Choroid plexus epithelial cell (primary cell): ENCODE measurements at regions not wholly inside any gene's neighbourhood (a gene's known extent, or its start where the extent isn't known, plus 50 kb on each side); places are given as distances from the start of the nearest gene placed in this dataset.
"Not testable (repeated sequence)": the region's sequence is repeated elsewhere in the genome, so short reads cannot be mapped to it uniquely, and the experiment has no call there.

ENCODE experiments used
- DNase-seq: peaks from one replicate; pipeline ENCODE4 v3.0.0-alpha.2; 2010; ENCODE audit warnings: low read depth
- H3K4me3 ChIP-seq: 2 replicates; pipeline ENCODE4 v1.5.1; 2011; ENCODE audit warnings: low read depth, mild to moderate bottlenecking, control low read depth, low read length, moderate library complexity
- CTCF ChIP-seq: conservative IDR thresholded peaks from 2 replicates; pipeline ENCODE4 v1.5.1; 2011; ENCODE audit warnings: low read depth, mild to moderate bottlenecking, control low read depth, inconsistent platforms, low read length, moderate library complexity

- no peak for DNase-seq
- no peak overlapping the region for H3K4me3 ChIP-seq
- TF ChIP-seq CTCF: no peak
These were observed 198.6 kb upstream of the PZP start for GRCh38 chr12:9406564-9407424.

GRCh38 chr12:9405886-9406563 is 197.8 kb upstream of the PZP start:
- H3K4me3 ChIP-seq: no peak overlapping the region
- TF ChIP-seq CTCF: no peak
- DNase-seq: no peak

- no peak for DNase-seq
- TF ChIP-seq CTCF: no peak
- H3K4me3 ChIP-seq: no peak overlapping the region
These were observed 196.5 kb upstream of the PZP start for GRCh38 chr12:9404469-9405260.

- no peak for TF ChIP-seq CTCF
- no peak overlapping the region for H3K4me3 ChIP-seq
- no peak for DNase-seq
These were observed 195.8 kb upstream of the PZP start for GRCh38 chr12:9404031-9404430.

GRCh38 chr12:9402432-9403040 is 194.3 kb upstream of the PZP start:
- not testable (repeated sequence) for DNase-seq

GRCh38 chr12:9396367-9396766 is 188.2 kb upstream of the PZP start:
- not testable (repeated sequence) for DNase-seq, H3K4me3 ChIP-seq

More at GRCh38 chr12:9402432-9403040, 194.3 kb upstream of the PZP start:
- H3K4me3 ChIP-seq: not testable (repeated sequence)

- H3K4me3 ChIP-seq, DNase-seq: not testable (repeated sequence)
These were observed 187.0 kb upstream of the PZP start for GRCh38 chr12:9395220-9395619.

GRCh38 chr12:9392842-9393241 is 184.6 kb upstream of the PZP start:
- no peak for DNase-seq
- no peak overlapping the region for H3K4me3 ChIP-seq
- TF ChIP-seq CTCF: no peak
